Gastrocnemius medialis (tissue), 4 donors: ENCODE measurements at regions not wholly inside any gene's neighbourhood (a gene's known extent, or its start where the extent isn't known, plus 50 kb on each side); places are given as distances from the start of the nearest gene placed in this dataset.

ENCODE experiments used
- POLR2A ChIP-seq, 2 donors: fragments of 450-650 bp; IDR thresholded peaks; one replicate each; pipeline ENCODE4 v1.6.1; 2017; ENCODE audit warnings: antibody characterized with exemption in 2 of 2, mild to moderate bottlenecking in 2 of 2, moderate library complexity in 2 of 2
- TF ChIP-seq, protein P1 (sequence below), 5 experiments: fragments of 450-650 bp in 3 of 5; fragments of 200-600 bp in 2 of 5; sonication (generic) in 2 of 5; IDR thresholded peaks in 4 of 5; conservative IDR thresholded peaks in 1 of 5; 1 replicate in 4 of 5; 2 replicates in 1 of 5; pipeline ENCODE4 v1.5.1; 2016 to 2019; ENCODE audit warnings: antibody characterized with exemption in 5 of 5, mild to moderate bottlenecking in 3 of 5, moderate library complexity in 3 of 5

DNA sequence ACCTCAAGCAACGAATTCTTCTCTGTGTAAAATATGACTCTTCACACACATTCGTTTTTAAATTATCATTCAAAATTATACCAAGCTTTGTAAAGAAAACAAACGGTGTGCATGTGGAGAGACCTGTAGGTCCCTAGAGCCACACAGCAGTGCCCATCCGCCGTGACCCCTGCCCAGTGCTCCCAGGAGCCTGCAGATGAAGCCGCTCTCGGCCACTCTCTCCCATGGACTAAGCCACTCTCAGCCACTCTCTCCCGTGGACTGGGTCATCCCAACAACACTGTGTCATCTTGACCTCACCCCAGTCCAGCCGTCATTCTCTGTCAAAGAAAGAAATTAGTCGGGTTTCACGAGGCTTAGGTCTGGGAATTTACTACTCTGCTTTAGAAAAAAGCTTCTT lies 391.6 kb downstream of the BRD1 start:
- no peak for TF ChIP-seq POLR2A (IDR thresholded peaks at IDR 0.05)
- TF ChIP-seq, protein P1, sequence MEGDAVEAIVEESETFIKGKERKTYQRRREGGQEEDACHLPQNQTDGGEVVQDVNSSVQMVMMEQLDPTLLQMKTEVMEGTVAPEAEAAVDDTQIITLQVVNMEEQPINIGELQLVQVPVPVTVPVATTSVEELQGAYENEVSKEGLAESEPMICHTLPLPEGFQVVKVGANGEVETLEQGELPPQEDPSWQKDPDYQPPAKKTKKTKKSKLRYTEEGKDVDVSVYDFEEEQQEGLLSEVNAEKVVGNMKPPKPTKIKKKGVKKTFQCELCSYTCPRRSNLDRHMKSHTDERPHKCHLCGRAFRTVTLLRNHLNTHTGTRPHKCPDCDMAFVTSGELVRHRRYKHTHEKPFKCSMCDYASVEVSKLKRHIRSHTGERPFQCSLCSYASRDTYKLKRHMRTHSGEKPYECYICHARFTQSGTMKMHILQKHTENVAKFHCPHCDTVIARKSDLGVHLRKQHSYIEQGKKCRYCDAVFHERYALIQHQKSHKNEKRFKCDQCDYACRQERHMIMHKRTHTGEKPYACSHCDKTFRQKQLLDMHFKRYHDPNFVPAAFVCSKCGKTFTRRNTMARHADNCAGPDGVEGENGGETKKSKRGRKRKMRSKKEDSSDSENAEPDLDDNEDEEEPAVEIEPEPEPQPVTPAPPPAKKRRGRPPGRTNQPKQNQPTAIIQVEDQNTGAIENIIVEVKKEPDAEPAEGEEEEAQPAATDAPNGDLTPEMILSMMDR (IDR thresholded peaks at IDR 0.05 in 4 of 5, conservative IDR thresholded peaks at IDR 0.05 in 1 of 5), result no peak
